ENCODE measurements at regions not wholly inside any gene's neighbourhood (a gene's known extent, or its start where the extent isn't known, plus 50 kb on each side); places are given as distances from the start of the nearest gene placed in this dataset.

DNA sequence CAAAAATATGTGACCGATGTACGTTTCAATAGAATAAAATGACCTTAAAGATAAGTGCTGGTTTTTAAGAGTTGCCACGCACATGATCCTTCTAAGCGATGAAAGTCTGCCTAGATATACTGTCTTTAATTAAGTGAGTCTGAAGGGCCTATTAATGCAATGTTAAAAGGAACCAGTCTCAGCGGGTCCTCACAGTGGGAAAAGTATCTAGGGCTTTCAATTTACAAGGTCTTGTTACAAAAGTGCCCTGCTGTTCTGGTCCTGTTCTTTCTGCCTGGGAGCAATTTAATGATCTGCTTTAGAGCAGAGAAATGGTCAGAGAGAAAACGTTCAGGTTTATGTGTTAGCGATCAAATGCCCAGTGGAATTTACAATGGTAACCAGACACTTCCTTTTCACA is 864.0 kb downstream of the KCNJ2 start:
- DNase-seq, result no peak

DNA sequence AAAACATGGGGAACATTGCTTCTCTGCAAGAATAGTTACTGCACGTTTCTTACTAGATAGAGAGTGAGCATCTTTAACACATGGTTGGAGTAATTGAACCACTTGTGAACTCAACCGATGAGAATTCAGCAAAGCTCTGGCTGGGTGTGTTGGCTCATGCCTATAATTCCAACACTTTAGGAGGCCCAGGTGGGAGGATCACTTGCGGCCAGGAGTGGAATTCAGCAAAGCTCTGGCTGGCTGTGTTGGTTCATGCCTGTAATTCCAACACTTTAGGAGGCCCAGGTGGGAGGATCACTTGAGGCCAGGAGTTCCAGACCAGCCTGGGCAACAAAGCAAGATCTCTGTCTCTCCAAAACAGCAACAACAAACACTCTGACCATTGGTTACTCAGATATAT is 865.9 kb downstream of the KCNJ2 start:
- no peak for DNase-seq

DNA sequence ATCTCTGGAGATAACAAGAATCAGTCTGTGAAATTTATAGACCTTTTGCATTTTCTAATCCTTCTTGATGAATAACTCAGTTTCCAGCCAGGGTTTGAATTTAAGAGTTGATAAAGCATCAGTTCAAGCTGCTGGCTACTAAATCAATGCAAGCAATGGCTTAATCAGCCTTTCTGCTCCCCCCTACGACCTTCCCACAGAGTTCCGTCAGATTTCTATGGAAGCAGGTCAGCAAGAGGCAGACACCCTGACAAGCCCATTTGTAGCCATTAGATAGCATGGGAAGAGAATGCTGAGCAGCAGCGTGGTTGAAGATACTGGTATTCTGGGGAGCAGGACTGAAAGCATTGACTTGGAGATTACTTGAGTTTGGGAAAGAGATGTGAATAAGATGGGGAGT is 868.1 kb downstream of the KCNJ2 start:
- no peak for DNase-seq

DNA sequence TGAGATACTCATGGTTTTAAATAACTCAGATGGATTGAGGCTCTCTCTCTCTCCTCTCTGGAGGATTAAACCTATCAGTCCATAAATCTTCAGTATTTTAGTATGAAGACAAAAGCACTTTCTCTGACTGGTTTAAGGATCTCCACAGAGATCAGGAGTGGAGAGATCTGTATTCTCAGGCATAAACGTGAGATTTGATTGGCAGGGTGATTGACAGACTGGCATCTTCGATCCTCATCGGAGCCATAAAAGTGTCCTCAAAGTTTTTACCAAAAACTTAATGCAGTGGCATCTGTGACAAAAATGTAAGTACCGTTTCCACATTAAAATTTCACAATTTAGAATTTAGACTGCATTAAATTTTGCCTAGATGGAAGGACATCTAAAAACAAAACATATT is 870.1 kb downstream of the KCNJ2 start:
- DNase-seq, result no peak

DNA sequence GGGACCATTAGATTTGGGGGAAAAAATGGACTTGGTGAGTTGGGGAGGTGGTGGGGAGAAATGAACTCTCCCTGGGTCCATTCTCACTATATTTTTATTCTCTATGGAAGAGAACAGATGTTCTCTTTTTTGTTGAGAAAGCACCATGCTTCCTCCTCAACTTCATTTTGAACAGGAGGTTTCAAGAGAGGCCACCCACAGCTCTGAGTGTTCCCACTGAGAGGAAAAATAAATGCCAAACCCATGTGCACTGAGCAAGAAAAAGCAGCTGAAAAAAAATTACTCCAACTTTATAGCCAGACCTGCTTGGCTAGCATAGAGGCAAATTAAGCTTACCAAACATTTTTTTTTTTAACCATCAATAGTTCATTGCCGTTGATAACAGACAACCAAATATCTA is 883.6 kb downstream of the KCNJ2 start:
- no peak for DNase-seq

DNA sequence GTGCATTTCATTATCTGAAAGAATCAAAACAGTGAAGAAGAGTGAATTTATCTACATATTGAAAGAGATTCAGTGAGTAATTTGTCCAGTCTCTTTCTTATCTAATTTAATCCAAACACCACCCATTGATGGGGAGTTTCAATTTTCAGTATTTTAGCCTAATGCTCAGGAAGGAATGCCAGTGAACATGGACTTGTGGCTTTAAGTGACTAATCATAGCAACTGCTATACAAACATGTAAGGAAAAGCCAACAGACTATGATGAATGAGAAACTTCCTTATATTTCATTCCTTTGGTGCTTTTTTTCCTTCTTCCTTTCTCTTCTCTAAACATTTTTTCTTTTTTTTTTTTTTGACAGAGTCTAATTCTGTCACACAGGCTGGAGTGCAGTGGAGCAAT is 885.8 kb downstream of the KCNJ2 start:
- DNase-seq, result no peak

DNA sequence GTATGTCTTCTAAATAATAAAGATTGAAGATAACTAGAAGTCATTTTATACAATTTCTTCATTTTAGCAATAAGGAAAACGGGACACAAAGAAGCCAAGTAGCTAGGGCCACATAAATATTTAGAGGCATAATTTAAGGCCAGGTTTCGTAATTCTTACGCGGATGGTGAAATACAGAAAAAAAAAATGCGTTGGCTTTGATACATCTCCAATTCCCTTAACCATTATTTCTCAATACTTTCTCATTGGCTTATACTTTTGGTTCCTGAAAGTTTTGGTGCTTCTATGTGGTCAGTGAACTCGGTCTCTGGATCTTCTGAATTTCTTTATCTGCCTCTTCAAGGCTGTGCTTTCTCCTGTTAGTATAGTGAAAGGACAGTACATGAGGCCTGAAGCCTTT is 888.1 kb downstream of the KCNJ2 start:
- no peak for DNase-seq

DNA sequence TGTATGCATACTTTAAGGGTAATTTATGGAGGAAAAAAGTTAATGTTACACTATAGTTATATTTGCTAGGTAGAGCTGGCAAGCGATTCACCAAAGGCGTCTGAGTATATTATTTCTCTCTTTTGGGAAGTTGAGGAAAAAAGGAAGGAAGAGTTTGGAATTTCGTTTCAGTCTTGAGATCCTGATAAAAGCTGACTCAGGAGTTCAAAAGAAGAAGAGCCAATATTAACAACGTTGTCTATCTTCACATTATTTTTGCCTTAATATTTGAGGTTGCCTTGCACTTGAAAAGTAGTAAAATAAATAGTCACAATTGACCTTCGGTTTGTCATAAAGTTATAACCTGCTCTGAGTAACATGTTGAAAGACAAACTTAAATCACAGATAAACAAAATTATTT is 888.6 kb downstream of the KCNJ2 start:
- no peak for DNase-seq

DNA sequence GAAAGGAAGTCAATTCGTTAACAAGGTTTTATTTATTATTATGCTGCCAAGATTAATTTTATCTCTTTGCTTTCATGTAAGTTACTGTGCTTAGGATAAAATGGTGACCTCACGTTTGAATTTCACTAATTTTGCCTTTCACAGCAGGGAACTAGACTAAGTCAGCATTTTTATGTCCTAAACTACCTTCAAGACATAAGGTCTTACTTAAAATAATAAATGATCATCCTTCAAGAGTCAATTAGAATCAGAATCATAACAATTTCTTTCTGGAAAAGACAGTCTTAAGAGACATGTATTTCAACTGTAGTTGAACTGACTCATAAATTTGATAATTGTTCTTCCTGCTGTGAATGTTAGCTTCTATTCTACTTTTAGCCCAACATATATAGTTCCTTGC is 893.8 kb downstream of the KCNJ2 start:
- no peak for DNase-seq

DNA sequence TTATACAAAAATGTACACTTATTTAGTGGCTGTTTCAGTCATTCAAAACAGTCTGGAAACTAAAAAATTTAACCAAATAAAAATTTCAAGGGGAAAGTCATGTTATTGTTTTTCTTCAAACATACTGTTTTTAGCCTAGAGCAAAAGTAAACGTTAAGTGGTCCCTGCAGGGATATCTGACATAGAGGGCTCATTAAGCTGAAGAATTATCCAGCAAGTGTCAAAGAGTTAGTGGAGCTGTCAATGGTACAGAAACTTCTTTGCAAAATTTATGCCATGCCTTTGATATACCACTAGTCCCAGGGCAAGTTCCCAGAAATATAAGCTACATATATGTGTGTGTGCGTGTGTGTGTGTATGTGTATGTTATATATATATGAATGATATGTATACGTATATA is 894.2 kb downstream of the KCNJ2 start:
- DNase-seq, result no peak

DNA sequence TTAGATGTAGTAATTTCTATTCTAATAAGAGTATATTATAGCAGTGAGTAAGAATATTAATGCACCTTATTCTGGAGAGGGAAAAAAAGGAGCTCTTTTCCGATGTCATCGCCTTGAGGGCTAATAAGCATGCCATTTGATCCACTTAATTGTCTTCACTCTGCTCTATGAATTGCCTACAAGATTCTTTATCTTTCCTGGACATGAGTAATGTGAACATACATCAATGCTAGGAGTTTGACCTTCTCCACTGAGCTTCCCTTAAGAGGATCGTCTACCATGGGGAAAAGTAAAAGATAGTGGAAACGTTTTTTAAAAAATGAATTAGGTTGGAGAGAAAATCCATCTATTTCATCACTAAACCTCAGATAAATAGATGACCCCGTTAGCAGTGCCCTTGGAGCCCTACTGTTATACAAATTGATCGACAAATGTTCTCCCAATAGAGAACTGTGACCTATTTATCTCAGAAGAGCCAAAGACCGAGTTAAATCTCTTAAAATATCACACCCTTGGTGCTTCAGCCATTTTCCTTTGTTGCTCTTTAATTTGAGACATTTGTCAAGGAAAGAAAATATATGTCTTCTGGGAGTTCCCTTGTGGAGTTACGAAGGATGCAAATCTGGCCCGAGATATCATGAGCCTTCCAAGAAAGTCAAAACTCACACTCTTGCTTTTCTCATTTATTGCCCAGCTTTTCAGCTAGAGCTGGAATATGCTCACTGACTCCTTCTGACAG is 898.5 kb downstream of the KCNJ2 start:
- DNase-seq, result no peak

DNA sequence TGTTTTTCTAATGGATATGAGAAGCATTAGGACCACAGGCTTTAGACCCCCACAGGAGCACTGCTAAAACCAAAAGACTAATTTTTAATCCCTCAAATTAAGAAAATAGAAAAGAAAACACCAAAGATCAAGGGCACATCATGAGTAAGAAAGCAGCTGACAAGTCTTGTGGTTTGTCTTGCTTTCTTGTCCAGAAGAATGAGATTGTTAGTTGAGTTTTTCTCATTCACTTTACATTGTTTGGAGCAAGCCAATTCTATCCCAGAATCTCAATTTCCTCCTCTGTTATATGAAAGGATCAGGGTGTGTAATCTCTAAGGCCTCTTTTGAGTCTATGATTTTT is 899.0 kb downstream of the KCNJ2 start:
- no peak for DNase-seq

DNA sequence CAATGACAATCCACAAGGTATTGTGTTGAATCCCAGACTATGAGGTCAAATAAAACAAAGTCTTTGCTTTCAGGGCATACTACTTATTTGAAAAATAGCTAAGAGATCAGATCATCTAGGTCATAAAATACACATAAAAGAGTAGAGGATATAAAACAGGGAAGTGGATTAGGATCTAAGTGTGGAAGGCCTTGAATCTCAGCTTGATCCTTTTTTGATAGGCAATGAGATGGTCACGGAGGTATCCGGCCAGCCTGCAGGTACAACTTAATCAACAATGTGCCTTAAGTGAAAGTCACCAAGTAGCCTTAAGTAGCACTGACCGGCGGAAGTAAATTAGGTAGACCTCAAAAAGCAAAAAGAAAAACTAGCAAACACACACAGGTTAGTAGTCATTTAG is 901.7 kb downstream of the KCNJ2 start:
- no peak for DNase-seq

DNA sequence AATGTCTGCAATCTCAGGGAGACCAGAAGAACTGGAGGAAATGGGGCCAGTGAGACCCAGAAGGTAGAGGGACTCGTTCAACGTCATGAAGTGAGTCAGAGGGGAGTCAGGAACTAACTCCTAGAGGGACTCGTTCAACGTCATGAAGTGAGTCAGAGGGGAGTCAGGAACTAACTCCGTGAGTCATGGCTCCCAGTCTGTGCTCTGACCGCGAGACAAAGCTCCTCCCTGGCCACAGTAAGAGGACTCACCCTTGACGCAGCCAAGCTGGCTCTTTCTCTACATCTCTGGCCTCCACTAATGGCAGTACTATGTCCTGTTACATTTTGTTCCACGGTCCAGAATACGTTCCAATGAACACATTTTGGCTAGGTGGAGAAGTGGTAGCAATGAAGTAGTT is 902.5 kb downstream of the KCNJ2 start:
- no peak for DNase-seq

DNA sequence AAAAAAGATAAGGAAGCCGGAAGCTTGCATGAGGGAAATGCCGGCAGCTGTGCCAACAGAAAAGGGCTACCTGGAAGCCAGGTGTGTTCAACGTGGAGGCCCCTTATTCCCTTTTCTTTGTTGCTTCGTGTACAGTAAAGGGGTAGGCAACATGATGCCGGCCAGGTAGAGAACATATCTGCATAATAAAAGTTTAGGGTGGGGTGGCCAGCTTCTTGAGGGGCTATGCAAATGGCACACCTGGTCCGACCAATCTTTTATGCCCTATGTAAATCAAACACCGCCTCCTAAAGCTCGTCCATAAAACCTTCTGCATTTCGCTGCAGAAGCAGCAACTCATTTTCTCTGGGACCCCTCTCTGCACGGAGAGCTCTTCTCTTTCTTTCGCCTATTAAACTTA is 911.6 kb downstream of the KCNJ2 start:
- DNase-seq, result no peak

DNA sequence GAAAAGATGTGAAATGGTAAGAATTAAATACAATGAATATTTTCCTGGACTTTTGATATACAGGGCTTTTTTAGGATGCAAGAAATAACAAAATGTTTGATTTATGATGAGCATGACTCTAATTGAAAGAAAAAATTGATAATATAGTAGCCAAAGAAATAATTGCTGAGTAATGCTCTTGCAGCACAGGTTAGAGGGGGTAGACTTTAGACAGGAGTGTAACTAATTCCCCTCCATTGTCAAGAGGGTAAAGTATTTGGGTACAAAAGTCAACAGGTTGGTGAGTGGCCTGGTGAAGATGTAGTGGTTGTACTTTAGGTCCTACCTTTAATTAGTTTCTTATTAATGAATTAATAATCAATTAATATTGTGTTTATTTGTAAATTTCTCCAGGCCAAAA is 912.3 kb downstream of the KCNJ2 start:
- DNase-seq, result no peak

DNA sequence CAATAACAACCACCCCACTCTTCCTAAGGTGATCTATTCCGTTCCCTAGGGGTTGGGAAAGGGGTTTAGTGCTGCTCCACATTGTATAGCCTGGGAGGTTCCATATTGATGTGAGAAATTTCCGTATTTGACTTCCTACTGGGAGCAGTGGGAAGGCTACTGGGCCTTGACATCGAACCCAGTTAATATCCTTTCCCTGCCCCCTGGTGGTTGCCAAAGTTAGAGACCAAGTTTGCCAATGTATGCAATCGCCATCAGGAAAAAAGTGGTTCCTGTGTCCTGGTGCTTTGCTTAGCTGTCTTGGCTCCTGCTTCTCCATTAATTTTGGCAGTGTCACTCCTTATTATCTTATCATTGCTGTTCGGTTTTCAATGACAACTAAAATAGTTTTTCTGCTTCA is 914.9 kb downstream of the KCNJ2 start:
- no peak for DNase-seq

DNA sequence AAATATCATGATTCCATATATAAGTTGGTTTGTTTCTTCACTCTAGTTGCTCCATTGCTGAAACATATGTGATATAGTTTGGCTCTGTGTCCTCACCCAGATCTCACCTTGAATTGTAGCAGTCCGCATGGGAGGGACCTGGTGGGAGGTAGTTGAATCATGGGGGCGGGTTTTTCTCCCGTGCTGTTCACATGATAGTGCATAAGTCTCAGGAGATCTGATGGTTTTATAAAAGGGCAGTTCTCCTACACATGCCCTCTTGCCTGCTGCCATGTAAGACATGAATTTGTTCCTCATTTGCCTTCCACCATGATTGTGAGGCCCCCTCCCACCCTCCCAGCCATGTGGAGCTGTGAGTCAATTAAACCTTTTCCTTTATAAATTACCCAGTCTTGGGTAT is 915.5 kb downstream of the KCNJ2 start:
- no peak for DNase-seq

DNA sequence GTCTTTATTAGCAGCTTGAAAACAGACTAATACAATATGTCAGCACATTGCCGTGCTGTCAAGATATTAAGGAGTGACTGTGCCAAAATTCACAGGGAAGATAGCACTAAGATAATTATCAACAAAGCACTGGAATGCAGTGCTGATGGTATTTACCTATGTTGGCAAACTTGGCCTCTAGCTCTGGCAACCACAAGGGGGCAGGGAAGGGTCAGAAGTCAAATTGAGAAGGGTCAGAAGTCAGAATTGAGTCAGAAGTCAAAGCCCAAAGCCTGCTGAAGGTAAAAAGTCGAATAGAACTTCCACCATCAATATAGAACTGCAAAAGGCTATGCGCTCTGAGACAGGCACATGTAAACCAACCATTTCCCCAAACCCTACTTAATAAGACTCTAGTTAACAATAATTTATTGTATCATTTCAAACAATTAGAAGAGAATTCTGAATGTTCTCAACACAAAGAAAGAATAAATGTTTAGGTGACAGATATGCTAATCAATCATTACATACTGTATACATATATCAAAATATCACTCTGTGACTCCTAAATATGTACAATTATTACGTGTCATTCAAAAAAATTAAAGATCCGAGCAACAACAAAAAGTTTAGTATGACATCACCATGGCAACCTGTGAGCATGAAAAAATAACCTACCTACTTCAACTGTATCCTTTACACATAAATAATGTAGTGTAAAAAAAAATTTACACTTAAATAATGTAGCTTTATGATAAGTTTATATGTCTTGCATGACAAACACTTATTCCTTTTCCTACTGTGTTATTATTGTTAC is 916.1 kb downstream of the KCNJ2 start:
- DNase-seq, result no peak

DNA sequence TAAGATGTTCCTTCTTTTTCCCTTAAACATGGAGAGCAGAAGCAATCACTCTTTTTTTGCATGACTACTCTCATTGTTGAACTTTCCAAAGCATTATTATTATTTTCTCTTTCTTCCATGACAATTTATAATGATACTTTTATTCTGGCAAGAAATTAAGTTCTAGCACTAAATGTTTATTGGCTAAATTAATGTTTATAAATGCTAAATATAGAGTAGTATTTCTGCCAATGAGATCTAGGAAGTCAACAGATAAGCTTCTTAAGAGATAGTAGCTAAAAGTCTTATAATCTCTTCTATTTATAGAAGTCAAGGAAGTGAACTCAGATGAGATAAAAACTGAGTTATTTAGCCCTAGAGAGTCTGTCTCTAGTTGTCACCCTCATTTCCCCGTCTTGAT is 920.1 kb downstream of the KCNJ2 start:
- no peak for DNase-seq

DNA sequence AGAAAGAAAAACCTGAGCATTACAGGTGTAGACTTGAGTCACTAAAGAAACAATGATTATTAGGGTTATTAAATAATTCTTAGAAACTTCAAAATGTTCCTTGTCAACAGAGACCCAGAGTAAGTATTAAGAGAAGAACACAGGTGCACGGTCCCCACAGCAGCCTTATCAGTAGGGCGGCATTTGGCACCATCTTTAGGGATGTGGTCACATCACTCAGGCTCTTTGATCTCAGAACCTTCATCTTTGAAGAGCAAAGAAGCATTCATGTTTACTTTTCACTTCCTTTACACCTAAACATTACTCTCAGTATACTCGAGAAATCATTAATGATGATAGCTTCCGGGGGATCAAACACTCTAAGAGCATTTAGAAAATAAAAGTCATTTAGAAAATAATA is 928.7 kb downstream of the KCNJ2 start:
- DNase-seq, result no peak

DNA sequence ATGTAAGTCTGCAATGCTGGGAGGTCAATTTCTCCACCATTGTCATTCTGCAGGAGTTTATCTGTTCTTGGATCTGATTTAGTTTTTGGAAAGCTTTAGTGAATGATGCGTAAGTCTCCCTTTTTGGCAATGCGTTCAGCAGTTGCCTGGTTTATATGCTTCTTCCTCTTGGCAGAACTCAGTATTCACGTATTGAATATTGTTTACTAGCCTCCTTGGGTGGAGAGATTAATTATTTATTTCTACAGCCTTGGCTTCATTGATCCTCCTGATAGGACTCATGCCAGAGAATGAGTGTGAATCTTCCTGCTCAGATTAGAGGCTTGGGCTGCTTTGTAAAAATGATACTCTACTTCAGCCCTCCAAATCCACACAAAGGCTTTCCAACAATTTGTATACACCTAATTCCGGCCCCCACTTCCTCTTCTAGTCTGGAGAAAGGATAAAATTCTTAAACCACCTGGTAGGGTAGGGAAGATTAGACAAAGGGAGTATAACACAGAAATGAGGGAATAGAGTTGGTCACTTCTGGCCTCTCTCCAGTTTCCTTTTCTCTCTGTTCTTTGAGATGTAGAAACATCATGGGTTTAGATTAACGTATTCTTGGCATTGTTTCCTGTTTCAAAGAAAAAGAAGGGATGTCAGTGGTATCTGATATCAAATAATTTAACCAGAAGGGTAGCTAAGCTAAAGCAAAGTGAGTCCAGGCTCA is 929.8 kb downstream of the KCNJ2 start:
- DNase-seq, result no peak

DNA sequence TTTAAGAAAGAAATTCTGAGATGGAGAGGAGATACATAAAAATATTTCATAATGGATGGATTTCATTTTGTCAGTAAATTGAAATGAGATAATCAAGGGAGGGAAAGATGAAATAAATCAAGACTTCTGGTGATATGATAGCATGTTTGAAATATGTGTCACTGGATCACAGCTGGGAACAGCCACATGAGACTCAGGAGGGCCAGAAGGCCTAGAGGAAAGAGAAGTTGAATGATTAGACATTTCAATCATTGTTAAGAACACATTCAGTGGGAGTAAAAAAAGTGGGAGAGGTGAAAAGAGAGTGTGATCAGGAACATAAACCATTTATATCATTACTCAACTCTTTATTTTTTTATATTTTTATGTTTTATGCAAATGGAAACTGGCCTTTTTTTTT is 933.4 kb downstream of the KCNJ2 start:
- DNase-seq, result no peak

DNA sequence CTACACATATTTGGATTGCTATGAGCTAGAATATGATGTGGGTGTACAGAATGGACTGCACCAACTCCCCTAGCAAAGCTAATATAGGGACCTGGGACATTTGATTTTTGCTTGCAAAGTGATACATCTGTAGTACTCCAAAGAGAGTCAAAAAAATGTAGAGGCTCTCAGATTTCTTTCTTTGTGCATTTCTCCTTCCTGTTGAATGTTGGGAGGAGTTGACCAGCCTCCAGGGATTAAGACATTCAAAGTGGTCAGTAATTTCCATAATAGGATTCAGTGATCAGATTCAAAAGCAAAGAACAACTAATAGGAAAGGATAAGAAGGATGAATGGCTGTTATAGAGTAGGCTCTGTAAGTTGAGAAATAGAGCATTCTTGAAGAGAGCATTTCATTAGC is 934.9 kb downstream of the KCNJ2 start:
- DNase-seq, result no peak

All from T-helper 1 cell (primary cell).